ENCODE measurements at regions not wholly inside any gene's neighbourhood (a gene's known extent, or its start where the extent isn't known, plus 50 kb on each side); places are given as distances from the start of the nearest gene placed in this dataset.

DNA sequence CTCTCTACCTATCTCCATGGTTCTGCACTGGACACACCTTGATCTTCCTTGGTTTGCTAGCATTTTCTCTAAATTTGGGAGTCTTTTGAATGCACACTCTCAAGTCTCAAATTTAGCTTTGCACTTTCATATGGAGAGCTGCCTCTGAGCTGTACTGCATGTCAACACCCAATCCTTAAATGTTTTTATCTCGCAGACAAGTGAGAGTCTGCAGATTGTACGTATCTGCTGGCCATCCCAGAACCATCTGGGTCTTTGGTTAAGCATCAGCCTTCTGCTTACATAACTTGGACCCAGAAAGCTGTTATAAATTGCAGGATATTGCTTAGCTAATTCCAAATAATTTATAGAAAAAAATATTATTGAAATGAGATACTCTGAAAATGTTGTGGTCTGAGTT is 111.4 kb upstream of the GRAMD2B start:
- H3K9me3 Mint-ChIP-seq: no peaks in the 10 kb centered on the region
- H3K4me3 Mint-ChIP-seq: no peak overlapping the region
- H3K36me3 Mint-ChIP-seq (ENCODE audit: low read depth): no peaks in the 10 kb centered on the region
- no peaks in the 10 kb centered on the region for H3K4me1 Mint-ChIP-seq (ENCODE audit: low read depth)
- no peak for DNase-seq
- no peak overlapping the region for H3K27ac Mint-ChIP-seq
- TF ChIP-seq, protein P1, sequence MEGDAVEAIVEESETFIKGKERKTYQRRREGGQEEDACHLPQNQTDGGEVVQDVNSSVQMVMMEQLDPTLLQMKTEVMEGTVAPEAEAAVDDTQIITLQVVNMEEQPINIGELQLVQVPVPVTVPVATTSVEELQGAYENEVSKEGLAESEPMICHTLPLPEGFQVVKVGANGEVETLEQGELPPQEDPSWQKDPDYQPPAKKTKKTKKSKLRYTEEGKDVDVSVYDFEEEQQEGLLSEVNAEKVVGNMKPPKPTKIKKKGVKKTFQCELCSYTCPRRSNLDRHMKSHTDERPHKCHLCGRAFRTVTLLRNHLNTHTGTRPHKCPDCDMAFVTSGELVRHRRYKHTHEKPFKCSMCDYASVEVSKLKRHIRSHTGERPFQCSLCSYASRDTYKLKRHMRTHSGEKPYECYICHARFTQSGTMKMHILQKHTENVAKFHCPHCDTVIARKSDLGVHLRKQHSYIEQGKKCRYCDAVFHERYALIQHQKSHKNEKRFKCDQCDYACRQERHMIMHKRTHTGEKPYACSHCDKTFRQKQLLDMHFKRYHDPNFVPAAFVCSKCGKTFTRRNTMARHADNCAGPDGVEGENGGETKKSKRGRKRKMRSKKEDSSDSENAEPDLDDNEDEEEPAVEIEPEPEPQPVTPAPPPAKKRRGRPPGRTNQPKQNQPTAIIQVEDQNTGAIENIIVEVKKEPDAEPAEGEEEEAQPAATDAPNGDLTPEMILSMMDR (IDR thresholded peaks at IDR 0.05): no peak
- H3K27me3 Mint-ChIP-seq (ENCODE audit: insufficient read depth): peaks cover 16% of the 10 kb centered on the region

DNA sequence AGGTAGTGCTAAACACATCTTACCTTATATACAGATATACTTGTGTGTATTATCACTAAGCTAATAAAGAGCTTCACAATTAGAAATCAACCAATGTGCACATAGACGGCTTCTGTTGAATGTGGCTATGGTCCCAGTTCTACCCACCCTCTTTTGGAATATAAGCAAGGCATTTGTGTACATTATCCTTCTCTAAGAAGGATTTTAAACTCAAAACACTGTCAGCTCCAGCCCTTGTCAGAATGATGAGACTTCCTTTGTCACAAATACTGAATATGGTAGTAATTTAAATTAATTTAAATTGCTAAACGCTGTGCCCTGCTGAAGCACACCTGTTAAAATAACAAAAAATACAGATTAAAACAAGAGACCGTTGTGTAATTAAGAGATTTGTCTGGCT is 107.9 kb upstream of the GRAMD2B start:
- Mint-ChIP-seq H3K4me3 (no peak overlapping the region), H3K9me3 (no peaks in the 10 kb centered on the region), H3K4me1 (ENCODE audit: low read depth) (no peaks in the 10 kb centered on the region), H3K27ac (no peak overlapping the region), H3K36me3 (ENCODE audit: low read depth) (no peaks in the 10 kb centered on the region), H3K27me3 (ENCODE audit: insufficient read depth) (peaks cover 18% of the 10 kb centered on the region)
- TF ChIP-seq, protein P1 (IDR thresholded peaks at IDR 0.05): no peak
- no peak for DNase-seq

DNA sequence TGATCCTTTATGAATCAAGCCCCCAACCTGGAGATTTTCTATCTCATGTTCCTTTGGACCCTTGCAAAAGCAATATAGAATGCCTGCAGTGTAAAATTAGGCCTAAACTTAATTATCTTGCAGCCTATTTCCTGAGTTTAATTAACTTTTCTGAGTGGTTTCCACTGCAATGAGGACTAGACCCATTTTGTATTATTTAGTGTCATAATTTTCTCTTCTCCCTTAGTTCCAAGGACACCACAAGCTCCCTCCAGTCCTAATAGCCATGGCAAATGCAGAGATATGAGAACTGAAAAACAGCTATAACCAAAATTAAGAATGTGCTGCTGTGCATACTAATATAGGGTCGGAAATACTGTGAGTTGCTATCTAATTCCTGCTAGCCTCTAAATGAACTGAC is 90.9 kb upstream of the GRAMD2B start:
- Mint-ChIP-seq H3K9me3 (no peaks in the 10 kb centered on the region), H3K27me3 (ENCODE audit: insufficient read depth) (peaks cover 2% of the 10 kb centered on the region), H3K4me3 (no peak overlapping the region), H3K36me3 (ENCODE audit: low read depth) (no peaks in the 10 kb centered on the region), H3K4me1 (ENCODE audit: low read depth) (peaks cover 6% of the 10 kb centered on the region; the same call in 1 of the 2 replicates), H3K27ac (no peak overlapping the region)
- no peak for DNase-seq
- TF ChIP-seq, protein P1 (IDR thresholded peaks at IDR 0.05): no peak

DNA sequence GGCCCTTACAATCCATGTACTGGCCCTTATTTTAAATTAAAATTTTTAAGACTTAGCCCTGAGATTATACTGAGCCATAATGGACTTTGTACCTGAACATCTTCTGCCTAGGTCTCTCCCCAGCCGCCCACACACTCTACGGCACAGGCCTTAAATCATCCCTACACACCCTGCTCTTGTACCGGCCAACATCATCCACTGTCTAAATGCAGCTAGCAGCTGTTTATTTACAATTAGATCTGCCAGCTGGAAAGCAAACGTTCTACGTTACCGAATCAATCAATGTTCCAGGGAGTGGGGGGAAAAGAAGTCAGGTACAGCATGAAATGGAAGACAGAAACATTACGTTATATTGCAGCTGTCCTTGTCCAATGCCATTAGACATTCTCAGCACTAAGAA is 88.4 kb upstream of the GRAMD2B start:
- peaks cover 2% of the 10 kb centered on the region for H3K27me3 Mint-ChIP-seq (ENCODE audit: insufficient read depth)
- TF ChIP-seq, protein P1 (IDR thresholded peaks at IDR 0.05): no peak

DNA sequence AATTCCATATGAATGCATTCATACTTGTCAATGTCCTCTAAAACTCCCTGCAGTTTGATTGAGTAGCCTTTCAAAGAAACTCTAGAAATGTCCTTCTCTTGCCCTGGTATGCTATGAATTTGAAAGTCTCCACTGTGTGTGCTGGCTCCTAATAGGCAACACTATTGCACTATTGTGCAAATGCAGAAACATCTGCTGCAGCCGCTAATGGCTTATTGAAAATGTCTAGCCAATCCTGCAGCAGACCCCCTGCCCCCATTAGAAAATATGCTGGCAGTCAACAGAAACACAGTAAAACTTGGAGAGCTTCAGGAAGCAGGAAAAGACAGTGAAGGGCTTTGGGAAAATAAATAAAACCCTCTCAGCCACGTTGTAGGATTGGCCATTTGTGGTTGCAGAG is 87.3 kb upstream of the GRAMD2B start:
- H3K9me3 Mint-ChIP-seq: no peaks in the 10 kb centered on the region
- TF ChIP-seq, protein P1 (IDR thresholded peaks at IDR 0.05): no peak
- no peak overlapping the region for H3K27ac Mint-ChIP-seq
- no peaks in the 10 kb centered on the region for H3K36me3 Mint-ChIP-seq (ENCODE audit: low read depth)
- peaks cover 2% of the 10 kb centered on the region for H3K27me3 Mint-ChIP-seq (ENCODE audit: insufficient read depth)
- no peak overlapping the region for H3K4me3 Mint-ChIP-seq
- DNase-seq: no peak
- peaks cover 18% of the 10 kb centered on the region for H3K4me1 Mint-ChIP-seq (ENCODE audit: low read depth)

More for the DNA sequence above, 88.4 kb upstream of the GRAMD2B start:
- Mint-ChIP-seq H3K27ac (no peak overlapping the region), H3K4me3 (no peak overlapping the region), H3K9me3 (no peaks in the 10 kb centered on the region), H3K4me1 (ENCODE audit: low read depth) (peaks cover 17% of the 10 kb centered on the region), H3K36me3 (ENCODE audit: low read depth) (no peaks in the 10 kb centered on the region)
- no peak for DNase-seq

DNA sequence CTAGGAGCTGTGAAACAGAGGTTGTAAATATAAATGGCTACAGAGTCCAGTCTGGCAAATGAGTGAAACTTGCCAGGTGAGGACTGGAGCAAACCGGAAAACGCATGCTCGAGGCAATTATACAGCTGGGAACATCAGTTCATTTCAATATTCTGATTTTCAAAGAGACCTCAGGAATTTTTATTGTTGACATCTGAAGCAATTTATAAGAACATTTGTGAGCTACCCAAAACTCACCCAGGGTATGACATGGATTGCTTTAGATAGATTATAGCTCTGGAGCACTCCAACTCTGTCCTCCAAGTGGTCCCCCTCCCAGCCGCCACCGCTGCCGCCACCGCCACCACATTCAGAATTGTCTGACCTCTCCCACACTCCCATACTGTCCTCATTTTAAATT is 84.6 kb upstream of the GRAMD2B start:
- Mint-ChIP-seq H3K4me3 (no peak overlapping the region), H3K27me3 (ENCODE audit: insufficient read depth) (no peaks in the 10 kb centered on the region; the same call in 1 of the 2 replicates), H3K4me1 (ENCODE audit: low read depth) (peaks cover 18% of the 10 kb centered on the region), H3K36me3 (ENCODE audit: low read depth) (no peaks in the 10 kb centered on the region), H3K27ac (no peak overlapping the region), H3K9me3 (no peaks in the 10 kb centered on the region)
- no peak for DNase-seq
- TF ChIP-seq, protein P1 (IDR thresholded peaks at IDR 0.05): no peak

All from HFFc6 (cell line).